ENCODE measurements at regions not wholly inside any gene's neighbourhood (a gene's known extent, or its start where the extent isn't known, plus 50 kb on each side); places are given as distances from the start of the nearest gene placed in this dataset.

DNA sequence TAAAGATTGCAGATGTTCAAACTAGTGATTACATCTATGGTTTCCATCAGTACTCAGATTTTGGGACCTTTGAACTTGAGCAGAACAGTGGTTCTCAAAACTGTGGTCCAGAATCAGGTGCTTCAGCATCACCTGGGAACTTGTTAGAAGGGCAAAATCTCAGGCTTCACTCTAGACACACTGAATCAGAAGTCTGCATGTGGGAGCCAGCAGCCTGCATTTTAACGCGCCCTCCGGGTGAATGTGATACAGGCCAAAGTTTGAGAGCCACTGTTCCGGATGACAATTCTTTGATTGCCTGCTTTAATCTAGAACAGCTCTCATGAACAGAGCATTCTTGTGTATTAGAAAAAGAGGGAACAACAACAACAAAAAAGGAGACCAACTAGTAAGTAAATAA, 261.7 kb downstream of the GPD2 start:
- DNase-seq = no peak

DNA sequence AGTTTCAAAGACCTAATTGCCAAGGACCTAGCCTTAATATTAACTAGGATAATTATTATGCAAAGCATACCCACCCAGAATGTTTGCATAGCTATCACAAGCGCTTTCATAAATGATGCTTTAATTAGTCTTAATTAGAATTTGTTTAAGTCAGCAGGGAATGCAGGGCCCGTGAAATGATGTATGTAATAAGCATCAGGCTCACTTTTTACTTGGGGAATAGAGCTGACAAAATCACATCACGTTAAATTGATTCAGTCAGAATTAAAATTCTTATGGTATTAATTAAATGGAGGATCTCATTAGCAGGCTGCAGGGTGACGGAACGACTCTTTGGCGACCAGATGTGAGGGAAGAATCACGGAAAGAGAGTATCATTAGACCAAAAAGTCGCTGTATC, 264.5 kb downstream of the GPD2 start:
- DNase-seq = no peak

DNA sequence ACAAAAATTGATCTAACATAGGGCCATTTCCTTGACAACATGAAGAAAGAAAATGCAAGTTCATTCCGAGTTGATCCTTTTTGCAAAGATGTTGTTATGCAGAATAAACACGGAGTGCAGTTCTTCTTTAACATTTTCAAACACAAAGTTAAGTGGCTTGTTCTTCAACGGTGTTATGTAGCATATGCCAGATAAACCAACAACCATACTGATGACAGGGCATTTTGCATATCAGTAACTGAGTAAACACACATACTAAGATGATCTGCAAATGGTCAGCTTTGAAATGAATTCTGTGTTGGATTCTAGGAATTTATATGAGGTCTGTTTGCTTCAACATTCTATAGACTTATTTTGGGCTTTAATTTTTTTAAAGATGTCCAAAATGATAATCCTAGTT, 266.4 kb downstream of the GPD2 start:
- DNase-seq = no peak

DNA sequence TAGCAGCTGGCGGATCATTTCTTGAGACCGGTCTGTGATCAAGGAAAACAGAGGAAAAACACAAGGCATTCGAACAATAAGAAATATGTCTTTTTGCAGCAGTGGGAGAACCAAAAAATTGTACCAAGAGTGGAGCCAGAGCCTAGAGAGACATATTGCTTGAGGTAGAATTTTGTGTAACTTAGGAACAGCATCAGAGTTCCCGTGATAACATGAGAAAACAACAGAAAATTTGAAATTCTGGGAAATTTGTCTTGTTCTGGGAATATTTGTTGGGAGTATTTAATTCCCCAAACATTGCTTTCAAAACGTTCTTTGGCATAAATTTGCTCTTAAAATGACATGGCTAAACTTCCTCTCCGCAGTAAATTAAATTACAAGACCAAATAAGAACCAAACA, 267.5 kb downstream of the GPD2 start:
- DNase-seq = no peak

DNA sequence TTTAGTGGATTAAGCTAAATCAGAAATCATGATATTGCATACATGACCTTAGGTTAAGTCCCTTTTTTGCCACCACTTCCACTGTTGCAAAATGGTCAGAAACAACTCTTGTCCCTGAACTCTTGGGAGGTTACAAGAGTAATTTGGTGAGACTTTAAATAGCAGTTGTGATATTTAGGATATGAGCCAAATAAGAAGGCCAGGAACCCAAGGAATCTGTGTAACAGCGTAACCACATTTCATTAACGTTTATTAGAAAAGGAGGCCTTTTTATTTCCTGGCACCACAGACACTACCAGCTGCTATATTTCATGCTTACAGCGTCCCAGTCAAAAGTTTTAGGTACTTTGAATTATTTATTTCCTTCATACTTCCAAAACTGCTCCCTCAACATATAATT, 268.0 kb downstream of the GPD2 start:
- no peak for DNase-seq

DNA sequence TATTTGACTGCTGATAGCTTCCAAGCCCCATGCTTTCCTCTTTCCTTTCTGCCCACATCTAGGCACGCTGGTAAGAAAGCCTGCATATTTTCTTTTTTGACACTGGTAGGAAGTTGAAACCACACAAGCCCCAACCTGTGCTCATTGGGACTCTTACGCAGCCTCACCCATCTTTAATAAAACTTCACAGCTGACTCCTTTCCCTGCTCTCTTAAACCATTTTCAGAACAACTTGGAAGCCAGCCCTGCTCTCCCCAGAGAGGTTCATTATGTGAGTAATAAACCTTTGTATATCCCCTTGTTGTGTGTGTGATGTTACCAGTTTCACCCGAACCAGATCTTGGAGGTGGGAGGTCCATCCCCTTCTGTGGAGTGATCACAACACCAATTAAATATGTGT, 268.4 kb downstream of the GPD2 start:
- no peak for DNase-seq

DNA sequence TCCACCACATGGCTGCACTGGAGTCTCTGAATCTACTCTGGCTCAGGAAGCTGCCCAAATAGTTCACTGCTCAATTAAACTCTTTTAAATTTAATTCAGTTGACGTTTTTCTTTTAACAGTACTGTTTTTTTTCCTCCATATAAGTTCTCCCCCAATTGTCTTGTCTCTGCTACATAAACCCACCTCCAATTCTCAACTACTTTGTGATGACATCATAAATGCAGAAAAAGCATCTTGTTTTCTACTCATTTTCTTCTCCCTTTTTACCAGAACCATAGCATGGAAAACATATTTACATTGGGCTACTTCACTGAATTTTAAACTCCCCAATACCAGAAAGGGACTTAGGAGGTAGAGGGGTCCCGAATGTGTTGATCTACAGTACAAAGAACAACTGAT, 270.4 kb downstream of the GPD2 start:
- no peak for DNase-seq

DNA sequence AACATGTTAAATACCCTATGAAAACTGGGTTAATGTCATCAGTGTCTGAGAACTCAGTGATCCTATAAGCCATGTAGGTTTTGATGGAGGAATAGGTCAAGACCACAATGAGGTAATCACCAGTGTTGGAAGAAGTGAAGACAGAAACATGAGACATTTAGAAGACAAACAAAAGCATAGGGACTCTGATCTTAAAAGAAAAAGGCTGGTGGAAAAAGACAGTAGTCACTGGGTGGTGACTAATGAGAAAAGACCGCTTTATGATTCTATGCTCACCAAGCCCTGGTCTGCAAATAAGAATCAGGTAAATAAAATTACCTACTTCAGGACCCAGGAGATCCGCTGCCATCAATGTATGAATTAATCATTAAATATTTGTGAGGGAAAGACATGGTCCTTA, 271.9 kb downstream of the GPD2 start:
- DNase-seq = no peak

DNA sequence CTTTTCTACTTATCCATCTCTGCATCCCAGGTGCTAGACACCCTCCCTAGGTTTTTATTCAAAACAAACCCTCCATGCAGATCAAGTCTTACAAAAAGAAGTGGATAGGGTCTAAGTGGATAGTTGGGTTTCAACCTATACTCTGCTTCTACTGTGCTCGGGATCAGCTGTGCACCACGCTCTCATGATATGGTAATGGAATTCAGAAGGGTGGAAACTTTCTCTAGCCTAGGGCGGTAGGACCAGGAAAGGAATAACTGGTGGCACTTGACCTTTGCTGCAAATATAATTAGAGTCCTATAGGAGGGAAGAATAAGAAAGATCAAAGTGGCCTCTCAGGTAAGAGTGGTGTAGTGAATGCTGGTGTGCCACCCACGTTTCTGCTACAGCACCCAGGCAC, 272.9 kb downstream of the GPD2 start:
- DNase-seq = no peak

DNA sequence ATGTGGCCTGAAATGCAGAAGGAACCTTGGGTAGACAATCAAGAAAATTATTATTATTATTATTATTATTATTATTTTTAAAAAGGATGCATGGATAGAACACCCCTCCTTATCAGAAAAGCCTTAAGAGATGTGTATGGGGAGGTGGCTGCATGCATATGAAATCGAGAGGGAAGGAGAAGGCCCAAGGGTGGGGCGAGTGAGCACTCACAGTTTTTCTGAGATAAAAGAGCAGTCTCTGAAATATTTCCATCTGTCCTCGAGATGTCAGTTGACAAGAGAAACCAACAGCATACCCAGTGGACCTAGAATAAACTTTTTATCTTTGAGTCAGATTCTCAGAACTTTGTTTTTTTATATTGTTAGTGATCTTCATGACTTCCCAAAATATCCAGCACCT, 282.9 kb downstream of the GPD2 start:
- DNase-seq = no peak

DNA sequence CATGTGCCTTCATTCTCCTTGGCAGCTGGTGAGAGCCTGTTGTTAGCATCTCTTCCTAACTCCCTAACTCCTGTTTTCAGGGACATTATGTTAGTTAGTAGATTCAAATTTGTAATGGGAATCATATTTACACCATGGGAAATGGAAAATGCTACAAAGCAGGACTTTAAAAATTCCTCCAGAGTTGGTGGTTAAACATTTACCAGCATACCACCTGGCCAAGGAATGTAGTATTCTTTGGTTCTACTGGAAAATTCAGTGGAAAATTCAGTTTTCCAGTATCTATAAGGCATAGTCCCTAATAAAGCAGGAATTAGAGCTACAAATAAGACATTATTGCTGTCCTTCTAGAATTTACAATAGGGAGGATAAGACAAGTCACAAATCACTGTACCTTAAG, 291.7 kb downstream of the GPD2 start:
- no peak for DNase-seq

DNA sequence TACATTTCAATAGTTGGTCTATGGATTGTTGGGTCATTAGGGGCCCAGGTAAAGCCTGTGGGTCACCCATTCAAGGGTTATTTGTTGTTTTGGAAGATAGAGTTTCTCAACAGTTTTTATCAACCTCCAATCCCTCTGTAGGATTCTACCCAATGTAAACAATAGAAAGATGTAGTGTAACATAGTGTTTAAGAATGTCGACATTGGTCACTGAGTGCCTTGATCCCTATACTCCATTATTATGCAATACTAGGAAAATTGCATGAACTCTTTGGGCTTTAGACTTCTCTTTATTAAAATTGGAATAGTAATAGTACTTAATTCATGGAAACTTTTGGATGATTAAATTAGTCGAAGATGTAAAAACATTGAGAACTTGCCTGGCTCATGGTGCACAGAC, 292.1 kb downstream of the GPD2 start:
- no peak for DNase-seq

DNA sequence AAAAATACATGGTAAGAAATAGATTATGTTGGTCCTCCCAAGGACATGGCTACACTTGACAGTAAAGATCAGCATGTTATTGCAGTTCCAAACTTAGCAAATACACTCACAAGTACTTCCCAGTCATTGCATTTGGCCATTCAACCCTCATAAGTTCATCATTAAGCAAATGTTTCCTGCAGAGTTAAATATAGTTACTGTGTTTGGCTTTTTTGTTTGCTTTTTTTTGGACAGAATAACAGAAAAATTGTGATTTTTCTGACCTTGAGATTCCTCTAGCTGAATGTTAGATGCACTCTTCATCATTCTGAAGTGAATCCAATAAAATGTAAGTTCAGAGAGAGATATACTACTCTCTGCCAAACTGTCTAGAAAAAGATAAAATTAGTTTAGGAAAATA, 295.3 kb downstream of the GPD2 start:
- no peak for DNase-seq

DNA sequence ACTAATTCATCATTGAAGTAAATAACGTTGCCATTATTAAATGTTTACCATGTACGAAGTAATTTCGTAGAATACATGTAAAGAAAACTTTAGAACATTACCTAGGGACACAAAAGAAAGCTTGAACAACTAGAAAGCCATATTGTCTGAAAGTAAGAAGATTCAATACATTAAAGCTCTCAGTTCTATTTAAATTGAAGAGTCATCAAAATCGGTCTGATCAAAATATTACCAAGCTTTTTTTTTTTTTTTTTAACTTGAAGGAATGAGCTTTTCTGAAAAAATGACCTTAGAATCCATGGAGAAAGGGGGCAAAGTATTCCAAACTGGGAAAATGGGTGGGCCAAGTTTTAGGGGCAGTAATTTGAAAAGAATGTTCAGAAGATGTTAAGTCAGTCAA, 300.8 kb downstream of the GPD2 start:
- no peak for DNase-seq

DNA sequence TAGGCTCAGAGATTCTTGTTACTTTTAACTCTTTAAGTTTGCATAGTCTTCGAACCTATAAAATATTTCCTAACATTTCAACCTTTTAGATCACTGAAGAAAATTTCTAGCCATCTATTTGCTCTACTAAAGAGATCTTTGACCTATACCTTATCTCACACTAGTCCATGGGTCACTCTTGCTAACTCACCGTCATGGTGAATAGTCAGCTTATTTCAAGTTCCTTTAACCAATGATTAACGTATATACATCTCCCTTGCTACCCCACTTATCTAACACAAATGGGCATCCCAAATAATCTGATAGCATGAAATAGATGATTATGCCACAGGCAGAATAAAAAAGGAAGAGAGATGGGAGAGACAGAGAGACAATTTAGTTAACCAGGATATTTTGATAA, 303.1 kb downstream of the GPD2 start:
- DNase-seq = no peak

DNA sequence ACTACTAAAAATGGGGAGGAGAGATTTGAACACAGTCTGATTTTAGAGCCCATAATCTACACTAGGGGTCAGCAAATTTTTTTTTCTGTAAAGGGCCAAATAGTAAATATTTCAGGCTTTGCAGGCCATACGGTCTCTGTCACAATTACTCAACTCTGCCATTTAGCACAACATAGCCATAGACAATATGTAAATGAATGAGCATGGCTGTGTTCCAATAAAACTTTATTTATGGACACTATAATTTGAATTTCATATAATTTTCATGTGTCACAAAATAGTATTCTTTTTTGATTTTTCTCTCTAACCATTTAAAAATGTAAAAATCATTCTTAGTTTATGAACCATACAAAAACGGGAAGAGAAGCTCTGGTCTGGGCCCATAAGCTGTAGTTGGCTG, 309.4 kb downstream of the GPD2 start:
- DNase-seq = no peak

DNA sequence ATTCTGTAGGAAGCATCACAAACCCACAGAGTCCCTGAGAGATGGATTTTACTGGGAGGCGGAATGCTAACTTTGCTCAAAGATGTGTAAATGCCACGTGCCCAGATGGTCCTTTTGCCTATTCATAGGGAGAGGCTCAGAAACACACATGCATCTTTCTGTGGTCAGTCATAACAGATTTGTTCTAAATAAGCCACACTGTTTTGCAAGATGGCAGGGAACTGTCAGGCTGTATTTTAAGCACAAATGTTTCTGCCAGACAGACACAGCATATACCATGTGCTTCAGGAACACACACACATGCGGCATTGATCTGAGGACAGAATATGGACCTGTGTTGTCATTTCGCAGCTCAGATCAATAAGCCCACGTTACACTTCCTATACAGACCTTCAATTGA, 312.0 kb downstream of the GPD2 start:
- DNase-seq = no peak

DNA sequence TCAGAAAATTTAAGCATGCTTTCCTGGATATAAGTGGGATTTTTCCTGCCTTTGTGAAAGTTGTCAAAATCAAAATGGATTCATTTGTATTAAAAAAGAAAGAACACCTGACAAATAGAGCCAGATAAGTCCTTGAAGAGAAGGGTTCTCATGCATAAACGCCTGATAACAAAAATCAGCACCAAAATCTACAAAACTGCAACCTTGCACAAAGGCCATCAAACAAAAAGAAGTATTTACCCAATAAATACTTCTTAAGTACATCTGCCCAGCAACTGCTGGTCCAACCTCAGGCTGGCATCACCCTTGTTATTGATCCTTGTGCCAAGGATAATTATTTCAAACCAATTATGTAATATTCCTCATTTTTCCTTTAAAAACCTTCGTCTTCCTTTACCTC, 315.9 kb downstream of the GPD2 start:
- DNase-seq = no peak

DNA sequence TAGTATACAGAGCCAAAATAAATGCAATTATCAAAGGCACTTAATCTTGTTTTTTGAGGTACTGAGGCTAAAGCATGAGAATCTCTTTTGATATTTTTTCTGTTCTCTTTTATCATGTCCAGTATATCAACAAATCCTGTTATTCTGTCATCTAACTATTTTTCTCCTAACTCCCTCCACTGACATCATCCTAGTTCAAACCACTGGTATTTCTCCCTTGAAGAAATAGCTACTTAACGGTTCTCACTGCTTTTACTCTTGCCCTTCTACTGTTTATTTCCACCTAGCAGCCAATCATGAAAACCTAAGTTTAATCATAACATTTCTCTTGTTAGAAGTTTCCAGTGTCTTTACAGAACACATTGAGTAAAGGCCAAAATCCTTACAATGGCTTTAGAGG, 317.6 kb downstream of the GPD2 start:
- DNase-seq = no peak

DNA sequence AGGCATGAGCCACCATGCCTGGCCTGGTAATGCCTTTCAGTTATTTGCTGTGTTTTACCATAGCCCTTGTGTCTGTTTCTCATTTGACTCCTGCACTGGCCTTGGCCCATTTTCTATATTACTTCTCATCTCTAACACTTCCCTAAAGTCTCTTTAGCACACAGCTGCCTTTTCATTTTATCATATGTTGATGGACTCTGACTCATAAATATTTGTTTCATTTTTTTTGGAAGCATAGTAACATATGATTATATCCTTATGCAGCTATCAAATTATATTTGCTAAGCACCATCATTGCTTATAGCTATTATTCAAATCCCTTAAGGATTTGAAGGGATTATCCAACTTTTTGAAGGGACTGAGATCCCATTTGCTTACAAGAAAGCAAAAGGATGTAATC, 320.3 kb downstream of the GPD2 start:
- DNase-seq = no peak

DNA sequence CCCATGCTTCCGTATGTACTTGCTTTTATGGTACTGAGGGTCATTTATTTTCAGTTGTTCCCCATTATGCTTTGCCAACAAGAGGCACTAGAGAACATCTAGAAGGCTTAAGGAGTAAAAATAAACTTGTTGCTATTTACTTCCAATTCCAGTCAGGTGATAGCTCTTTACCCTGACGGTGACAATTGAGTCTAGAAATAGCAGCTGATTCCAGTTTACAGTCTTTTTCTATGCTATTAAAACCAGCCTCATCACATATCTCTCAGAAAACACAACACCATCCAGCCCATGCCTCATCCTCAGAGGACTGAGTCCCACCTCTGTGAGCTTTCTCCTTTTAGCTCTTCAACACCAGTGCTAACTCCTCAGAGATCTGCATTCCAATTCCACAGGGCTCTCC, 327.0 kb downstream of the GPD2 start:
- no peak for DNase-seq

DNA sequence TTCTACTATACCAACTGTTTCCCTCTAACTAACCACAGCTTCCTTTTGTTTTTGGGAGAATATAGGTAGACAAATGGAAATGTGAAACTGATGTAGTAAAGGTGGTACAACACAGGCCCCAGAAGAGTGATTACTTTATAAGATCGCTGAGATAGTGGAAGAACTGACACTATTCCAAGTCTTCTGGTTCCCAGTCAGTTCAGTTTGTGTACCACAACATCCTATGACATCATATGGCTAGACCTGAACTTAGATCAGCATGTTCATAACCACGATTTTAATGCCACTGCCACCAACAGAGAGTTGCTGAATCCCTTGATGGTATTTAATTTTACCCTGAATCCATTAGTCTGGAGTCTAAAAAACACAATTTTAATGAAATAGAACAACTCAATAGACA, 328.9 kb downstream of the GPD2 start:
- DNase-seq = no peak

DNA sequence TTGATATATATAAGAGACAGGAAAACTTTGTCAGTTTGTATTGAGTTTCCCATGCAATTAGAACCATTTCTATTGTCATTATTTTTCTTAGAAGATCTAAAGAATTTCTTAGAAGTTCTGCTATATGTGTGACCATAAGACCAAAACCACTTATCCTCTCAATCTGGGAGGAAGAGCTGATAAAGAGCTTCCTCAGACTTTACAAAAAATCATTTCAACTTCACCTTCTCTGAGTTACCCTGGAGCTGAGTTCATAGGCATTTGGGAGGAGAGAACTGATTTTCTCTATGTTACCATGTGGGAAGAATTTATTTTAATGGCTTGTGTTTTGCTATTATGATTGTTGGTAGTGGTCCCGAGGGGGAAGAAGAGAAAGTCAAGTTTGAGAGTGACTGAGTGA, 329.3 kb downstream of the GPD2 start:
- no peak for DNase-seq

DNA sequence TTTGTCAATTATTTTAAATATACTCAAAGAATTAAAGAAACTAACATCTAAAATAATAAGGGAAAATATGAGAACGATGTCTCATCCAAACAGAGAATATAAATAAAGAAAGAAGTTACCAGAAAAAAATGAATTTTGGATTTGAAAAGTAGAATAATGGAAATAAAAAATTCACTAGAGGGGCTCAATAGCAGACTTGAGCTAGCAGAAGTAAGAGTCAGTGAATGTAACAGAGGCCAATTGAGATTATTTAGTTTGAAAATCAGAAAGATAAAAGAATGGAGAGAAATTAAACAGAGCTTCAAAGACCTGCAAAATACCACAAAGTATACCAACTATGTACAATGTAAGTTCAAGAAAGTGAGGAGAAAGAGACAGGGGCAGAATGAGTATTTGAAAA, 333.6 kb downstream of the GPD2 start:
- no peak for DNase-seq

DNA sequence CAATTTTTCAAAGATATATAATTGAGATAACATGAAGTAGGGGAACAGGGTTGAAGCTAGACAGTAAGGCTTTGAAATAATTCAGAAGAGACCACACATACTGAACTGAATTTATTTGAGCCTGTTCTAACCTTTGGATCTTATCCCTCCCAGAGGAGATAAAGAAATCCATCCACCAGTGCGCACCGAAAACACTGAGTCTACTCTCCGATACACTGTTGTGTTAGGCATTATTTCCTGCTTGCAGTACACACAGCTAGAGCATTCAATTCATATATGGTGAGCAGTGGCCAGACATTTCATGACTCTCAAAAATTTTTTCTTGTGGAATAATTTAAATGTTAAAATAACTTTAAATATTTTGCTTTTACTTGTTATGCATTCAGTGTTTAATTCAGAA, 342.7 kb downstream of the GPD2 start:
- DNase-seq = no peak

DNA sequence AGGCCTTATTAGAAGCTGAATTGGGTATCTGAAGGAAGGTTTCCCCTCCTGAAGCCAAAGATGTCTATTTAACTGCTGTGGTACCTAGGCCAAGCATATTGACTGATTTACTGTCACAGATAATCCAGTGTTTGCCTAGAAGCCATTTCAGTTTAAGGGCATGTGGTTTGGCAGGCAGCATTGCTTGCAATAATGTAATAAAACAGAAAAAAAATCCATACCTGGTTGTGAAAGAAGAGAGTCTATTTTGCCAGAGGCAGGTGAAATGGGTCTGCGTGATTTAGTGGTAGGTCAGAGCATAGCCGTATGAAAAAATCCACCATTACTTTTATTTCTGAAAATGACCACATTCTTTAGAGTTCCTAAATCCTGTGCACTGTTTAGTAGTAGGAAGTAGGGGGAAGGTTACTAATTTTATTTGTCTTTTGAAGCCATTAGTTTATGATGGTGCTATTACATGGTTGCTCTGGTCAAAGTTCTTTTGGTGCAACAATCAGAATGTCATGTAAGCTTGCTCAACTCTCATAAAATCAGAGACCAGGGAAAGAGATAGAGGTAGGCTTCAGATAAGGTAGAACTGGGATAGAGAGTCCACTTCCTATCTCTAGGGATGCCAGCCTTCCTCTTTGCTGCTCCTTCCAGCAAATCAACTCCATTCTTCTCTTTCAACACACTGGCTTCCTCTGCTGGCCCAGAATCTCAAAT, 343.4 kb downstream of the GPD2 start:
- DNase-seq = no peak

All from left hindlimb (tissue), 1 donor.